ENCODE measurements at regions not wholly inside any gene's neighbourhood (a gene's known extent, or its start where the extent isn't known, plus 50 kb on each side); places are given as distances from the start of the nearest gene placed in this dataset.
"Not testable (repeated sequence)": the region's sequence is repeated elsewhere in the genome, so short reads cannot be mapped to it uniquely, and the experiment has no call there.

DNA sequence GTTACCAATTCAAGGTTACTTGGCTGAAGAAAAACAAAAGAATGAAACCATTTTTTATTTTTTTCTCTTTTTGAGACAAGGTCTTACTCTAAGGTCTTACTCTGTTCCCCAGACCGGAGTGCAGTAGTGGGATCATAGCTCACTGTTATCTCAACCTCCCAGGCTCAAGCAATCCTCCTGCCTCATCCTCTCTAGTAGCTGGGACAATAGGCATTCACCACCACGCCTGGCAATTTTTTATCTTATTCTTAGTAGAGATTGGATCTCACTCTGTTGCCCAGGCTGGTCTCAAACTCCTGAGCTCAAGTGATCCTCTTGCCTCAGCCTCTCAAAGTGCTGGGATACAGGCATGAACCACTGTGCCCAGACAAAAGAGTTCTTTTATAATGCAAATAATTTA is 3732.0 kb upstream of the OR11H1 start:
- not testable (repeated sequence) for DNase-seq (ENCODE audit: low read depth)

DNA sequence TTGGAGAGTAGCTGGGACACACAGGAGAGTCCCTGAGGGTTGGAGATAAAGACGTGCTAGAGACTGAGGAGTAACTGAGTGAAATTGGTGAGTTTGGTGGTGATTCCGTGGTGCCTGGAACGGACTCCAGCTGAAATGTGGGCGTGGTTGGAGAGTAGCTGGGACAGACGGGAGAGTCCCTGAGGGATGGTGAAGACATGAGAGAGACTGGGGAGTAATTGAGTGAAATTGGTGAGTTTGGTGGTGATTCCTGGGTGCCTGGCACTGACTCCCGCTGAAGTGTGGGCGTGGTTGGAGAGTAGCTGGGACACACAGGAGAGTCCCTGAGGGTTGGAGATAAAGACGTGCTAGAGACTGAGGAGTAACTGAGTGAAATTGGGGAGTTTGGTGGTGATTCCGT is 3712.5 kb upstream of the OR11H1 start:
- DNase-seq (ENCODE audit: low read depth) = not testable (repeated sequence)

DNA sequence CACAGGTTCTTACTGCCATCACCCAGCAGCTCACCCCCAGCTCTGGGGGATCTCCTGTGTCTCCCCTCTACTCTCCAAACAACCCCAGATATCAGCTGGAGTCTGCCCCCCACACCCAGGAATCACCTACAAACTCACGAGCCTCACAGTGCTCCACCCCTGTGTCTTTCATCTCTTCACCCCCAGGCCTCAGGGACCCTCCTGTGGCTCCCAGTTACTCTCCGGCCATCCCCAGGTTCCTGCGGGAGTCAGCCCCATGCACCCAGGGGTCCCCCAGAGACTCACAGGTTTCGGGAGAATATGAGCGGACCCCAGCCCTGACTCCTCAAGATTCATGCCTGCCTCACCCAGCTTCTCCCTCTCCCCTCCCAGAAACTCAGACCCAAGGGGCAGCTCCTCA is 3709.1 kb upstream of the OR11H1 start:
- DNase-seq (ENCODE audit: low read depth) = not testable (repeated sequence)

DNA sequence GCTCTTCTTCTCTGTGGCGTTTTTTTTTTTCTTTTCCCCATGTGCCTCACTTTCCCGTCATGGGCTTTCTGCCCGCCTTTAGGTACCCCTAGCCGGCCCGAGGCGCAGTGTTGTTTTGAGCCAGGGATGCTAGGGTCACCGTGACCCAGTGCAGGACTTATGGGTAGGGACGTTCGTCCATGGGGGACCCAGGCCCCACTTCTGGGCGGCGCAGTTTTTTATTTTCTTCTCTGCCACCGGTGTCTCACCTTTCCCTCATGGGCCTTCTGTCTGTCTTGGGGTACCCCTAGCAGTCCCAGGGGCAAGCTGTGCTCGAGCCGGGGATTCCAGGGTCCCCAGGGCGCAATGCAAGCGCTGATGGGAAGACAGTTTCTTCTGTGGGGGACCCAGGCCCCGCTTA is 3705.7 kb upstream of the OR11H1 start:
- DNase-seq (ENCODE audit: low read depth) = not testable (repeated sequence)

DNA sequence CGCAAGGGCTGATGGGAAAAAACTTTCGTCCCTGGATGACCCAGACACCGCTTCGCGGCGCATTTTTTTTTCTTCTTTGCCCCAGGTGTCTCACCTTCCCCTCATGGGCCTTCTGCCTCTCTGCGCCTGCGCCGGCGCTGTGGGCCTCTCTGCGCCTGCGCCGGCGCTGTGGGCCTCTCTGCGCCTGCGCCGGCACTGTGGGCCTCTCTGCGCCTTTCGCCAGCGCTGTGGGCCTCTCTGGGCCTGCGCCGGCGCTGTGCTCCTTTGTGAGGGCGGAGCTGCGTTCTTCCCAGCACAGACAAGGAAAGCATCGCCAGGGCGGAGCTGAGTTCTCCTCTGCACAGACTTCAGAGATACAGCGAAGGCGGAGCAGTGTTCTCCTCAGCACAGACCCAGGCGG is 3703.0 kb upstream of the OR11H1 start:
- DNase-seq (ENCODE audit: low read depth) = not testable (repeated sequence)

DNA sequence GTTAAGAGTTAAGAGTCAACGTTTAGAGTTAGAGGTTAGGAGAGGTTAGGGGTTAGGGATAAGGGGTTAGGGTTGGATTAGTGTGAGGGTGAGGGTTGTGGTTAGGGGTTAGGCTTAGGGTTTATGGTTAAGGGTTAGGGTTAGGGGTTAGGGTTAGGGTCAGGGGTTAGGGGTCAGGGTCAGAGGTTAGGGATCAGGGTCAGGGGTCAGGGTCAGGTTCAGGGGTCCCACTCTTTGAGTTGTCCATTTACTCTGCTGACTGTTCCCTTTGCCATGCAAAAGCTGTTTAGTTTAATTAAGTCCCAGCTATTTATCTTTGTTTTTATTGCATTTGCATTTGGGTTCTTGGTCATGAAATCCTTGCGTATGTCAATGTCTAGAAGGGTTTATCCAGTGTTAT is 3702.0 kb upstream of the OR11H1 start:
- not testable (repeated sequence) for DNase-seq (ENCODE audit: low read depth)

DNA sequence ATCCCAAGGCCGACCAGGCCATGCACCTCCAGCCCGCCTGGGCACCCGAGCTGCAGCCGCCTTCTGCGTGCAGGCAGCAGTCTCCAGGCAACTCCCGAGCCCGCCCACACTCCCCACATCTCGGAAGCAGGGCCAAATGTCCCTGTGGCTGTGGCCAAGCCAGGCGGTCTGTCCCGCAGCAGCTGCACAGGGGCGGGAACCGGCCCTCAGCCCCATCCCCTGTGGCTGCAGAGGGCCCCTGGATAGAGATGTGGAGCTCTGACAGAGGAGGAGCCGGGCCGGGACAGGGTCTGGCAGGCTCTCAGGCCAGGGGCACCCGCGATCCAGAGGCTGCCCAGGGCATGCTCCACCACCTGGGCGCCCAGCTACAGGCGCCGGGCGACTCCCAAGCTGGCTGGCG is 3698.6 kb upstream of the OR11H1 start:
- peak; percentile 1 for DNase-seq (ENCODE audit: low read depth)

All from stimulated activated CD8-positive, alpha-beta memory T cell treated with anti-CD3 and anti-CD28 coated beads, Interleukin-12 subunit alpha, Interleukin-12 subunit beta, amount 100 ng/mL, for 4 hours (primary cell).